Keratinocyte (primary cell): ENCODE measurements at regions not wholly inside any gene's neighbourhood (a gene's known extent, or its start where the extent isn't known, plus 50 kb on each side); places are given as distances from the start of the nearest gene placed in this dataset.

Experiments used
- DNase-seq: peaks from one replicate; pipeline ENCODE4 v3.0.0-alpha.2; 2011; ENCODE audit warnings: low read depth, missing footprints, low spot score
- FAIRE-seq: peaks from 2 replicates; lab custom pipeline; 2011; peaks lifted over from hg19 to GRCh38; lab: Jason Lieb, UNC
- H2AFZ ChIP-seq: 2 replicates; pipeline ENCODE4 v1.6.0; 2012; ENCODE audit warnings: low read length, control low read depth, inconsistent platforms; ENCODE audit not compliant: control insufficient read depth
- H3K27ac ChIP-seq: 2 replicates; pipeline ENCODE4 v1.5.1; 2011; ENCODE audit warnings: low read length; ENCODE audit not compliant: control insufficient read depth, insufficient read depth
- H3K27me3 ChIP-seq: 3 replicates; pipeline ENCODE4 v1.6.0; 2011; ENCODE audit warnings: low read length; ENCODE audit not compliant: control insufficient read depth, insufficient read depth; ENCODE audit errors: extremely low read depth
- H3K36me3 ChIP-seq, 2 experiments: 2 replicates in 1 of 2; 3 replicates in 1 of 2; pipeline ENCODE4 v1.5.1; 2011; ENCODE audit warnings: low read length in 2 of 2, mild to moderate bottlenecking in 1 of 2; ENCODE audit not compliant: control insufficient read depth in 2 of 2, insufficient read depth in 2 of 2; ENCODE audit errors: extremely low read depth in 1 of 2
- H3K4me1 ChIP-seq: 3 replicates; pipeline ENCODE4 v1.5.1; 2011; ENCODE audit warnings: low read length; ENCODE audit not compliant: control insufficient read depth, insufficient read depth; ENCODE audit errors: extremely low read depth
- H3K4me2 ChIP-seq: 3 replicates; pipeline ENCODE4 v1.6.0; 2011; ENCODE audit warnings: low read depth, low read length; ENCODE audit not compliant: control insufficient read depth, insufficient read depth; ENCODE audit errors: extremely low read depth
- H3K4me3 ChIP-seq, 3 experiments: fragments of 200-600 bp in 1 of 3; sonication (generic) in 1 of 3; 2 replicates in 2 of 3; 3 replicates in 1 of 3; pipeline ENCODE4 v1.5.1; 2011 to 2016; ENCODE audit warnings: low read length in 3 of 3, mild to moderate bottlenecking in 3 of 3, control low read depth in 2 of 3, inconsistent platforms in 1 of 3, low read depth in 1 of 3, mixed read lengths in 1 of 3, mixed run types in 1 of 3, moderate library complexity in 1 of 3; ENCODE audit not compliant: control insufficient read depth in 2 of 3, insufficient read depth in 2 of 3; ENCODE audit errors: extremely low read depth in 1 of 3
- H3K79me2 ChIP-seq: 2 replicates; pipeline ENCODE4 v1.6.0; 2012; ENCODE audit warnings: low read length; ENCODE audit not compliant: control insufficient read depth, insufficient read depth
- H3K9ac ChIP-seq: 3 replicates; pipeline ENCODE4 v1.6.0; 2011; ENCODE audit warnings: low read length; ENCODE audit not compliant: control insufficient read depth, insufficient read depth; ENCODE audit errors: extremely low read depth
- H3K9me1 ChIP-seq: 3 replicates; pipeline ENCODE4 v1.6.0; 2011; ENCODE audit warnings: low read length; ENCODE audit not compliant: control insufficient read depth, insufficient read depth; ENCODE audit errors: extremely low read depth
- H3K9me3 ChIP-seq: 2 replicates; pipeline ENCODE4 v1.5.1; 2012; ENCODE audit warnings: low read depth, low read length; ENCODE audit not compliant: control insufficient read depth
- H4K20me1 ChIP-seq: 3 replicates; pipeline ENCODE4 v1.6.0; 2011; ENCODE audit warnings: low read length; ENCODE audit not compliant: control insufficient read depth, insufficient read depth; ENCODE audit errors: extremely low read depth
- CTCF ChIP-seq, 3 experiments: IDR thresholded peaks in 1 of 3; conservative IDR thresholded peaks in 1 of 3; optimal IDR thresholded peaks in 1 of 3; 2 replicates in 2 of 3; 3 replicates in 1 of 3; pipeline versions ENCODE3 to v1.5.1; 2011; ENCODE audit warnings: low read length in 3 of 3, mild to moderate bottlenecking in 3 of 3, moderate library complexity in 2 of 3, control low read depth in 1 of 3, inconsistent platforms in 1 of 3; ENCODE audit not compliant: insufficient read depth in 2 of 3; ENCODE audit errors: extremely low read depth in 1 of 3
- EZH2 ChIP-seq: IDR thresholded peaks from one replicate; pipeline ENCODE4 v1.6.1; 2012; ENCODE audit warnings: inconsistent platforms, mild to moderate bottlenecking, low read length, moderate library complexity
- dilution Hi-C: fragments of 300-500 bp; cut with MboI; formaldehyde crosslinking; loops from one replicate; pipeline ENCODE4 v1.7.0; 2020; ENCODE audit warnings: low sequenced_read_pairs; ENCODE audit not compliant: extremely low pct_ligation_motif_present

- TF ChIP-seq EZH2 = no peak
- no peak for TF ChIP-seq CTCF (optimal IDR thresholded peaks at IDR 0.05 in 1 of 3, IDR thresholded peaks at IDR 0.05 in 1 of 3, conservative IDR thresholded peaks at IDR 0.05 in 1 of 3; ENCODE audit: extremely low read depth in 1 of 3, insufficient read depth in 2 of 3, low read length in 3 of 3)
- no peaks in the 10 kb centered on the region for H3K9me3 ChIP-seq
Measured at GRCh38 chr10:128485701-128486235, 359.5 kb upstream of the MKI67 start.

GRCh38 chr10:128487517-128487916 is 361.3 kb upstream of the MKI67 start:
- Histone ChIP-seq H3K4me3 (no peak overlapping the region), H3K9me3 (no peaks in the 10 kb centered on the region), H3K27ac (no peak overlapping the region), H3K27me3 (no peaks in the 10 kb centered on the region), H3K36me3 (no peaks in the 10 kb centered on the region), H3K9ac (no peak overlapping the region), H3K4me1 (no peaks in the 10 kb centered on the region), H2AFZ (no peak overlapping the region), H3K4me2 (no peak overlapping the region), H3K9me1 (no peaks in the 10 kb centered on the region), H3K79me2 (no peaks in the 10 kb centered on the region), H4K20me1 (no peaks in the 10 kb centered on the region)
- DNase-seq (no peak), FAIRE-seq (no peak)
- dilution Hi-C loops = no loop called here
- TF ChIP-seq EZH2 (no peak), CTCF (optimal IDR thresholded peaks at IDR 0.05 in 1 of 3, IDR thresholded peaks at IDR 0.05 in 1 of 3, conservative IDR thresholded peaks at IDR 0.05 in 1 of 3; ENCODE audit: extremely low read depth in 1 of 3, insufficient read depth in 2 of 3, low read length in 3 of 3) (no peak)

More at GRCh38 chr10:128485701-128486235, 359.5 kb upstream of the MKI67 start:
- DNase-seq = no peak
- Histone ChIP-seq H3K27ac (no peak overlapping the region), H2AFZ (no peak overlapping the region), H3K9me1 (no peaks in the 10 kb centered on the region), H3K4me2 (no peak overlapping the region), H3K9ac (no peak overlapping the region), H4K20me1 (no peaks in the 10 kb centered on the region), H3K36me3 (no peaks in the 10 kb centered on the region), H3K4me1 (no peaks in the 10 kb centered on the region), H3K27me3 (no peaks in the 10 kb centered on the region), H3K79me2 (no peaks in the 10 kb centered on the region), H3K4me3 (no peak overlapping the region)
- no peak for FAIRE-seq
- dilution Hi-C loops = no loop called here
